ENCODE measurements at regions not wholly inside any gene's neighbourhood (a gene's known extent, or its start where the extent isn't known, plus 50 kb on each side); places are given as distances from the start of the nearest gene placed in this dataset.
"Not testable (repeated sequence)": the region's sequence is repeated elsewhere in the genome, so short reads cannot be mapped to it uniquely, and the experiment has no call there.

DNA sequence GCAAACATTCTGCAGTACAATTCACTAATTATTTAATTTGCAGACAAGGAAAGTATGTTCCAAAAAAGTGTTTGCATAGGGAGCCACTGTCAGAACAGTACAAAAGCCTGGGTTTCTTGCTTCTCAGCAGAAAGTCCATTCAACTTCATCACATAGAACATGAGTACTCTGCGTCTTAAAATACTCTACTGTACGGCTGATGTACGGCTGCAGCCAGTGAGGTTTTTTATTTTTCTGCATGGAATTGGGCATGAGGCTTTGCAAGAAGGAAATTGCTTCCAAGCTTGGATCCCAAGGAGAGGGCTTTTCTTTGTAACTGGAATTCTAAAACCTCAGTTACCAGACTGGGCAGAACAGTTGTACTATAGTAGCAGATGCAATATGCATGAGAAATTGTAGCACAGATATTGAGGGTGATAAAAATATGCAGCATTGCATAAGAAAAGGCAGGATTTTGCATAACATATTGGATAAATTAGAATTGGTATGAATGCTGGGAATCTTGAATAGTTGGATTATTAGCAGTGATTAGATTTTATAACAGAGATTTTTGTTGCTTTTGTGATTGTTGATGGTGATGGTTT lies 178.1 kb upstream of the CDH9 start:
- peak; percentile 57 to 58 for DNase-seq (ENCODE audit: low read depth in 2 of 2)

DNA sequence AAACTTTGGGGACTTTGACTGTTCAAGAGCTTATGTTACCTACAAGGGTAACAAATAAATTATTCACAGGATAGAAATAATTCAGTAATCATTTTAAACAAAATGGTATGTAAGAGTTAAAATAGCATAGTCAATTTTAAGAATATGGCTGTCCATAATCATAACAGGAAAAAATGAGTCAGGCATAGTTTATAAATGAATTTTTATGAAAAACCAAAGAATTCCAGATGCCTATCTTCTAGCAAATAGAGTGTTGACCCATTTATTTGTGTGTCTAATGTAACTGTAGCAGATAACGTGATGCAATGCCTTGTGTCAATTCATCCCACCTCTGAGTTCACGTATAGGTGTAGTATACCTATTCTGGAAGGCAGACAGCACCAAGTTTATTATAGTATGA lies 169.7 kb upstream of the CDH9 start:
- no peak for DNase-seq (ENCODE audit: low read depth in 2 of 2)

DNA sequence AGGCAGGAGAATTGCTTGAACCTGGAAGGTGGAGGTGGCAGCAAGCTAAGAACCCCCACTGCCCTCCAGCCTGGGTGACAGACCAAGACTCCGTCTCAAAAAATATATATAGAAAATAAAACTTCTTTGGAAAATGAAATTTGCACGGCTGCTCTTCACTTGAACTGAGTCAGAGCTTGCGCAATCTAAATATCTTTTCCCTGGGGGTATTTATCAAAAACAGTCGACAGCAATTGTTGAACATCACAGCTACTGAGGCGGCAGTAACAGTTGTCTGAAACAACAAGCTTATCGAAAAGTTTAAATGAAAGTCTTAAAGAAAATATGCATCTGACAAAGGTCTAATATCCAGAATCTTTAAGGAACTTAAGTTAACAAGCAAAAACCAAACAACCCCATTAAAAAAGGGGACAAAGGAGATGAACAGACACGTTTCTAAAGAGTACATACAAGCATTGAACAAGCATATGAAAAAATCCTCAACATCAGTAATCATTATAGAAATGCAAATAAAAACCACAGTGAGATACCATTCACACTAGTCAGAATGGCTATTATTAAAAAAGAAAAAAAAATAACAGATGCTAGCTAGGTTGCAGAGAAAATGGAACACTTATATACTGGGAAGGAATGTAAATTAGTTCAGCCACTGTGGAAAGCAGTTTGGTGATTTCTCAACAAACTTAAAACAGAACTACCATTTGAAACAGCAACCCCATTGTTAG lies 153.6 kb upstream of the CDH9 start:
- DNase-seq (ENCODE audit: low read depth in 2 of 2): peak; percentile 65 to 69

DNA sequence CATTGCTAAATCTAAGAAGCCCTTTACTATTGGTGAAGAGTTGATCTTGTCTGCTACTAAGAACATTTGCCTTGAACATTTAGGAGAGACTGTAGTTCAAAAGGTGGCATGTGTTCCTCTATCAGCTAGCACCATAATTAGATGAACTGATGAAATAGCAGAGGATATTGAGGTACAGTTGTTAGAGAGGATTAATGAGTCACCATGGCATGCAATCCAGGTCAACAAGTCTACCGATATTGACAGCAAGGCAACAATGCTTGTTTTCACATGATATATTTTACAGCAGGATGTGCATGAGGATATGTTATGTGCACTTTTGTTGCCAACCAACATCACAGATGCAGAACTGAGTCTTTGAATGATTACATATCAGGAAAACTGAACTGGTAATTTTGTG lies 134.3 kb upstream of the CDH9 start:
- no peak for DNase-seq (ENCODE audit: low read depth in 2 of 2)

DNA sequence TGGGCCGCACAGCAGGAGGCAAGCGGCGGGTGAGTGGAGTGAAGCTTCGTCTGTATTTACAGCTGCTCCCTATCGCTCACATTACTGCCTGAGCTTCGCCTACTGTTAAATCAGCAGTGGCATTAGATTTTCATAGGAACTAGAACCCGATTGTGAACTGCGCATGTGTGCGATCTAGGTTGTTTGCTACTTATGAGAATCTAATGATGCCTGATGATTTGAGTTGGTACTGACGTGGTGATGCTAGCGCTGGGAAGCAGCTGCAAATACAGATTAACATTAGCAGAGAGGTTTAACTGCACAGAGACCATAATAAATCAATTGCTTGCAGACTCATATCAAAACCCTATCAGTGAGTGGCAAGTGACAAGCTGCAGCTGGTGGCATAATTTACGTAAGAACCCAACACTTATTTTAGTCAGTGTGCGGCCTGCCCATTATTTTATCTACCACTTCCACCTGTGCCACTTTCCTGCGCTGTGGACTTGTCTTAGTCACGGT lies 133.4 kb upstream of the CDH9 start:
- DNase-seq (ENCODE audit: low read depth in 2 of 2): no peak

DNA sequence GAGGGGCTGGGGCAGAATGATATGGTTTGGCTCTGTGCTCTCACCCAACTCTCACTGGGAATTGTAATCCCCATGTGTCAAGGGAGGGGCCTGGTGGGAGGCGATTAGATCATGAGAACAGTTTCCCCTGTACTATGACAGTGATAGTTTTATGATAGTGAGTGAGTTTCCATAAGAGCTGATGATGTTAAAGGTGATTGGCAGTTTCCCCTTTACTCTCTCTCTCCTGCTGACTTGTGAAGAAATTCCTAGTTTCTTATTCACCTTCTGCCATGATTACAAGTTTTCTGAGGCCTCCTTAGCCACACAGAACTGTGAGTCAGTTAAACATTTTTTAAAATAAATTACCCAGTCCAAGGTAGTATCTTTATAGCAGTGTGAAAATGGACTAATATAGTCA lies 120.4 kb upstream of the CDH9 start:
- DNase-seq (ENCODE audit: low read depth in 2 of 2): no peak

- DNase-seq (ENCODE audit: low read depth in 2 of 2): no peak
Observed at GRCh38 chr5:27158171-27158570, 119.8 kb upstream of the CDH9 start.

DNA sequence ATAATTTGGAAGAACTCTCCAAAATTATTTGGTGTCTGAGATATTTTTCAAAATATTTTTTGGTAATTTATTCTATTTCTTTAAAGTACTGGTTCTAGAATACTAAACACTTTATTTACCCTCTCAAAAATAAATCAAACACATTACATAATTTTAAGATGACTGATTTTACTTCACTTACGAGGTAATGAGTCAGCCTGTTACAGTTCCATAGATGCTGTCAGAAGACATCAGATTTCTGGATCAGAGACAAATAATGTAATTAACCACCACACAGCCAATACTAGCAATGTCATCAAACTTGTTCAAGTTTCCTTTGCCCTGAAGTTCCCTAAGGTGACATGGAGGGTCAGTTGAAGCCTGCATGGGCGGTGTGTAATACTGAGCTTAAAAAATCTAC lies 106.1 kb upstream of the CDH9 start:
- DNase-seq (ENCODE audit: low read depth in 2 of 2): no peak

DNA sequence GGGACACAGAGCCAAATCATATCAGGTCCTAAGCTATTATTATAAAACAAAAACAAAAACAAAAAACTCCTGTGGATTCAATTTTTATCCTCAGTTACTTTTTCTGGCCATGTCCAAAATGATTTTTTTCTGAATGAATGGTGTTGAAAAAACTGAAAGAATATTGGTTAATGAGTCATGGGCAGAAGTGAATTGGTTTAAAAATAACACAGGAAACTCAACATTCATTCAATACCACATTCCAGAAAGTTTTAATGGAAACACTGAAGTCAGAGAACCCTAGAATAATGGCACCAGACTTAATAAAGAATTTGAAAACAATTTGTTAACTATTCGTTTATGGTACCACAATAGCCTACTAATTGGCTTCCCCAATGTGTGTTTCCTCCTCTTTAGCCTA lies 102.4 kb upstream of the CDH9 start:
- DNase-seq (ENCODE audit: low read depth in 2 of 2): no peak

DNA sequence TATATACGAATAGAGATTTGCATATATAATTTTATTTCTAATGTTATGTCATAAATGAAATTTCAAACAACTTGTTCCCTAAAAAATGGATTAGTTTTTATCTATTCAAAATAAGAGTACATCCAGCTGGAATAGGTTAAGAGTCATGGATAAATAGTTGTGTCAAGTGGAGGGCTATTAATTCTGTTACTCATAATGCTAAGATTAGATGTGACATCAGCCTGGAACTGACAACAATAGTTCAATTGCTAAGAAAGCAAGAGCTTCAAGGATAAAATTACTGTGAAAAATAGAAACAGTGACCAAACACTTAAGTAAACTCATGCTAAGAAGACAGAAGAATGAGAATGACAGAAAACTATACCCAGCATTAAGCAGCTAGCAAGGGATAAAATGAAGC lies 92.2 kb upstream of the CDH9 start:
- no peak for DNase-seq (ENCODE audit: low read depth in 2 of 2)

- no peak for DNase-seq (ENCODE audit: low read depth in 2 of 2)
Observed at GRCh38 chr5:27129926-27130325, 91.5 kb upstream of the CDH9 start.

GRCh38 chr5:27125856-27126255 lies 87.5 kb upstream of the CDH9 start:
- no peak for DNase-seq (ENCODE audit: low read depth in 2 of 2)

- DNase-seq (ENCODE audit: low read depth in 2 of 2): no peak
Observed at GRCh38 chr5:27124590-27124989, 86.2 kb upstream of the CDH9 start.

DNA sequence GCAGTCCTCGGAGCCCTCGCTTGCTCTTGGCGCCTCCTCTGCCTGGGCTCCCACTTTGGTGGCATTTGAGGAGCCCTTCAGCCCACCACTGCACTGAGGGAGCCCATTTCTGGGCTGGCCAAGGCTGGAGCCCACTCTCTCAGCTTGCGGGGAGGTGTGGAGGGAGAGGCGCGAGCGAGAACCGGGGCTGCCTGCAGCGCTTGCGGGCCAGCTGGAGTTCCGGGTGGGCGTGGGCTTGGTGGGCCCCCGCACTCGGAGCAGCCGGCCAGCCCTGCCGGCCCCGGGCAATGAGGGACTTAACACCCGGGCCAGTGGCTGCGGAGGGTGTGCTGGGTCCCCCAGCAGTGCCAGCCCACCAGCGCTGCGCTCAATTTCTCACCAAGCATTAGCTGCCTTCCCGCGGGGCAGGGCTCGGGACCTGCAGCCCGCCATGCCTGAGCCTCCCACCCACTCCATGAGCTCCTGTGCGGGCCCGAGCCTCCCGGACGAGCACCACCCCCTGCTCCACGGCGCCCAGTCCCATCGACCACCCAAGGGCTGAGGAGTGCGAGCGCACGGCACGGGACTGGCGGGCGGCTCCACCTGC lies 81.4 kb upstream of the CDH9 start:
- not testable (repeated sequence) for DNase-seq (ENCODE audit: low read depth in 2 of 2)

DNA sequence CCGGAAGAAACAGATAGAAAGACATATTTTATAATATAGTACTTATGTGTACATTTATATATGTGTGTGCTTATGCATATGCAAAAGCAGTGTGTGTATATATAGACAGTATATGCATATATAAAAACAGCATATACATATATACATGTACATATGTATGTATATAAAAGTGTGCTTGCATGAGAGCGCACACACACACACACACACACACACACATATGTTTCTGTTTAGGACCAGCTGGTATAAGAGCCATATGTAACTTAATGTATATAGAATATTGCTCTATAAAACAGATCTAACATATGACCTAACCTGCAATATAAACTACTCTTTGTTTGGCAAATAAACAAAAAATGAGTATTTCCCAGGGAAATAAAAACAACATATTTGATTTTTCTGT lies 65.1 kb upstream of the CDH9 start:
- no peak for DNase-seq (ENCODE audit: low read depth in 2 of 2)

- DNase-seq (ENCODE audit: low read depth in 2 of 2): not testable (repeated sequence)
Observed at GRCh38 chr5:27095761-27096160, 57.4 kb upstream of the CDH9 start.

GRCh38 chr5:27093279-27093678 lies 54.9 kb upstream of the CDH9 start:
- DNase-seq (ENCODE audit: low read depth in 2 of 2): peak in 1 of 2 experiments; percentile 1

- DNase-seq (ENCODE audit: low read depth in 2 of 2): no peak
Observed at GRCh38 chr5:27091858-27092257, 53.5 kb upstream of the CDH9 start.

DNA sequence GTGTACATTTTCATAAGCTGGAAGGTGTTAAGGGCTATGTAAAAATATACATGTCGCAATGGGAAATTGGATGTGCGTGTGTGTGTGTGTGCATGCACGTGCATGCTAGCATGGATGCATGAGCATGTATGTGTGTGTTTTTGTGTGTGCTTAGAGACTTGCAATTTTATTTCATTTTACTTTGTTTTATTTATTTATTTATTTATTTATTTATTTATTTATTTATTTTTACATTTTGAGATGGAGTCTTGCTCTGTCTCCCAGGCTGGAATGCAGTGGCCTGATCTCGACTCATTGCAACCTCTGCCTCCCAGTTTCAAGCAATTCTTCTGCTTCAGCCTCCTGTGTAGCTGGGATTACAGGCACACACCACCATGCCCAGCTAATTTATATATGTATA lies 50.4 kb upstream of the CDH9 start:
- not testable (repeated sequence) for DNase-seq (ENCODE audit: low read depth in 2 of 2)
